ENCODE measurements at regions not wholly inside any gene's neighbourhood (a gene's known extent, or its start where the extent isn't known, plus 50 kb on each side); places are given as distances from the start of the nearest gene placed in this dataset.

GRCh38 chr18:78898066-78898465 lies 81.6 kb upstream of the SALL3 start:
- no peak for DNase-seq (ENCODE audit: low read depth in 3 of 3)

GRCh38 chr18:78898635-78899034 lies 81.0 kb upstream of the SALL3 start:
- no peak for DNase-seq (ENCODE audit: low read depth in 3 of 3)

- DNase-seq (ENCODE audit: low read depth in 3 of 3), result no peak
These were observed 80.4 kb upstream of the SALL3 start for GRCh38 chr18:78899241-78899640.

GRCh38 chr18:78900938-78901909 lies 78.4 kb upstream of the SALL3 start:
- no peak for DNase-seq (ENCODE audit: low read depth in 3 of 3)

- no peak for DNase-seq (ENCODE audit: low read depth in 3 of 3)
These were observed 77.5 kb upstream of the SALL3 start for GRCh38 chr18:78901923-78902794.

GRCh38 chr18:78902795-78903435 lies 76.7 kb upstream of the SALL3 start:
- no peak for DNase-seq (ENCODE audit: low read depth in 3 of 3)

GRCh38 chr18:78903436-78904178 lies 76.0 kb upstream of the SALL3 start:
- DNase-seq (ENCODE audit: low read depth in 3 of 3), result no peak

GRCh38 chr18:78904179-78904531 lies 75.5 kb upstream of the SALL3 start:
- DNase-seq (ENCODE audit: low read depth in 3 of 3), result no peak

GRCh38 chr18:78905334-78905733 lies 74.3 kb upstream of the SALL3 start:
- DNase-seq (ENCODE audit: low read depth in 3 of 3), result no peak

- no peak for DNase-seq (ENCODE audit: low read depth in 3 of 3)
These were observed 73.6 kb upstream of the SALL3 start for GRCh38 chr18:78906066-78906465.

- no peak for DNase-seq (ENCODE audit: low read depth in 3 of 3)
These were observed 71.0 kb upstream of the SALL3 start for GRCh38 chr18:78908462-78909260.

GRCh38 chr18:78911751-78912283 lies 67.8 kb upstream of the SALL3 start:
- DNase-seq (ENCODE audit: low read depth in 3 of 3), result no peak

- DNase-seq (ENCODE audit: low read depth in 3 of 3), result no peak
These were observed 67.3 kb upstream of the SALL3 start for GRCh38 chr18:78912336-78912735.

- DNase-seq (ENCODE audit: low read depth in 3 of 3), result no peak
These were observed 66.8 kb upstream of the SALL3 start for GRCh38 chr18:78912844-78913243.

GRCh38 chr18:78913395-78913794 lies 66.2 kb upstream of the SALL3 start:
- no peak for DNase-seq (ENCODE audit: low read depth in 3 of 3)

- DNase-seq (ENCODE audit: low read depth in 3 of 3), result no peak
These were observed 65.8 kb upstream of the SALL3 start for GRCh38 chr18:78913830-78914231.

- DNase-seq (ENCODE audit: low read depth in 3 of 3), result no peak
These were observed 65.2 kb upstream of the SALL3 start for GRCh38 chr18:78914249-78914935.

GRCh38 chr18:78915446-78916008 lies 64.1 kb upstream of the SALL3 start:
- DNase-seq (ENCODE audit: low read depth in 3 of 3), result no peak

GRCh38 chr18:78918707-78919106 lies 60.9 kb upstream of the SALL3 start:
- DNase-seq (ENCODE audit: low read depth in 3 of 3), result no peak
